Naive thymus-derived CD4-positive, alpha-beta T cell (primary cell): ENCODE measurements at regions not wholly inside any gene's neighbourhood (a gene's known extent, or its start where the extent isn't known, plus 50 kb on each side); places are given as distances from the start of the nearest gene placed in this dataset.

ENCODE experiments used
- ATAC-seq: fragments of 150-1000 bp; cut with Tn5 transposase; 2 replicates; pipeline ENCODE4 v1.10.0; 2021; ENCODE audit warnings: mild to moderate bottlenecking, moderate library complexity
- CTCF ChIA-PET: fragments of 350-600 bp; sonication (Branson Sonifier 250); formaldehyde crosslinking; loops from one replicate; lab custom pipeline; 2021; ENCODE audit warnings: antibody characterized with exemption; lab: Charles Lee
- POLR2A ChIA-PET: fragments of 350-600 bp; sonication (Branson Sonifier 250); formaldehyde crosslinking; loops from one replicate; lab custom pipeline; 2021; ENCODE audit warnings: antibody characterized with exemption, inconsistent platforms; lab: Charles Lee
- DNase-seq, 9 donors: peaks; one replicate each; pipeline versions ENCODE4 v3.0.0 to v3.0.0-alpha.2; 2020 to 2022; ENCODE audit warnings: mixed read lengths in 1 of 9
- H3K27ac ChIP-seq: one replicate; pipeline ENCODE4 v1.7.0; 2013; ENCODE audit warnings: mild to moderate bottlenecking, low read depth, low read length, moderate library complexity
- H3K27me3 ChIP-seq, 2 donors: one replicate each; pipeline ENCODE4 v1.7.0; 2013; ENCODE audit warnings: low read length in 2 of 2, mild to moderate bottlenecking in 2 of 2, moderate library complexity in 2 of 2; ENCODE audit not compliant: control insufficient read depth in 2 of 2, insufficient read depth in 2 of 2
- H3K36me3 ChIP-seq, 3 experiments: 1 replicate in 2 of 3; 2 replicates in 1 of 3; pipeline ENCODE4 v1.7.0; 2013; ENCODE audit warnings: low read length in 3 of 3, mild to moderate bottlenecking in 3 of 3, moderate library complexity in 1 of 3; ENCODE audit not compliant: insufficient read depth in 3 of 3, control insufficient read depth in 2 of 3
- H3K4me1 ChIP-seq, 2 donors: one replicate each; pipeline ENCODE4 v1.7.0; 2013; ENCODE audit warnings: low read length in 2 of 2, mild to moderate bottlenecking in 2 of 2, moderate library complexity in 1 of 2; ENCODE audit not compliant: control insufficient read depth in 2 of 2, insufficient read depth in 2 of 2
- H3K4me3 ChIP-seq: 2 replicates; pipeline ENCODE4 v1.7.0; 2013; ENCODE audit warnings: mild to moderate bottlenecking, low read length
- H3K9me3 ChIP-seq, 3 experiments: 1 replicate in 2 of 3; 2 replicates in 1 of 3; pipeline ENCODE4 v1.7.0; 2013; ENCODE audit warnings: low read length in 3 of 3; ENCODE audit not compliant: control insufficient read depth in 2 of 3
- H3K27ac Mint-ChIP-seq, 9 donors: one replicate each; pipeline ENCODE4 v1.8.0; 2020 to 2022; ENCODE audit warnings: mixed read lengths in 9 of 9, mild to moderate bottlenecking in 8 of 9, moderate library complexity in 5 of 9, inconsistent platforms in 2 of 9
- H3K27me3 Mint-ChIP-seq, 5 donors: one replicate each; pipeline ENCODE4 v1.8.0; 2021 to 2022; ENCODE audit warnings: mixed read lengths in 5 of 5, mild to moderate bottlenecking in 1 of 5
- H3K36me3 Mint-ChIP-seq, 5 donors: one replicate each; pipeline ENCODE4 v1.8.0; 2020 to 2022; ENCODE audit warnings: mixed read lengths in 5 of 5, mild to moderate bottlenecking in 3 of 5, inconsistent platforms in 1 of 5
- H3K4me1 Mint-ChIP-seq, 7 donors: one replicate each; pipeline ENCODE4 v1.8.0; 2020 to 2022; ENCODE audit warnings: mixed read lengths in 7 of 7, mild to moderate bottlenecking in 3 of 7, inconsistent platforms in 1 of 7
- H3K4me3 Mint-ChIP-seq, 10 donors: one replicate each; pipeline ENCODE4 v1.8.0; 2020 to 2022; ENCODE audit warnings: mild to moderate bottlenecking in 10 of 10, mixed read lengths in 10 of 10, moderate library complexity in 6 of 10, inconsistent platforms in 2 of 10
- H3K9me3 Mint-ChIP-seq, 11 donors: one replicate each; pipeline ENCODE4 v1.8.0; 2020 to 2022; ENCODE audit warnings: mixed read lengths in 11 of 11, mild to moderate bottlenecking in 4 of 11, inconsistent platforms in 1 of 11, moderate library complexity in 1 of 11
- intact Hi-C, 2 donors: fragments of 100-400 bp; cut with micrococcal nuclease; formaldehyde crosslinking; loops; one replicate each; pipeline ENCODE4 v1.15.1; 2023

- intact Hi-C loops = no loop called here
- no peaks in the 10 kb centered on the region for H3K27me3 ChIP-seq
- Mint-ChIP-seq H3K4me1 (peaks cover 0 to 1% (median 0%) of the 10 kb centered on the region in 7 donors), H3K4me3 (no peak overlapping the region), H3K9me3 (no peaks in the 10 kb centered on the region), H3K27ac (no peak overlapping the region), H3K36me3 (peaks cover 0 to 4% (median 0%) of the 10 kb centered on the region in 5 donors), H3K27me3 (peaks cover 0 to 15% (median 11%) of the 10 kb centered on the region in 5 donors)
- ChIA-PET POLR2A (no interaction called here), CTCF (no interaction called here)
- H3K36me3 ChIP-seq = no peaks in the 10 kb centered on the region
- DNase-seq = no peak
- H3K9me3 ChIP-seq = no peaks in the 10 kb centered on the region
- H3K27ac ChIP-seq = no peak overlapping the region
- no peak overlapping the region for H3K4me3 ChIP-seq
- H3K4me1 ChIP-seq = no peaks in the 10 kb centered on the region
- ATAC-seq = no peak
Observed at GRCh38 chr16:17538927-17539326, 68.2 kb upstream of the XYLT1 start.

GRCh38 chr16:17532338-17532995, 61.7 kb upstream of the XYLT1 start:
- Mint-ChIP-seq H3K4me1 (peaks cover 4 to 29% (median 20%) of the 10 kb centered on the region in 7 donors), H3K36me3 (peaks cover 0 to 7% (median 2%) of the 10 kb centered on the region in 5 donors), H3K9me3 (peaks cover 0 to 5% (median 3%) of the 10 kb centered on the region in 11 donors), H3K27me3 (peaks cover 0 to 8% (median 0%) of the 10 kb centered on the region in 5 donors), H3K27ac (peak overlapping the region in 3 of 9 donors; percentile 42 to 95 (median 57)), H3K4me3 (peak overlapping the region in 1 of 10 donors; percentile 10)
- ChIA-PET POLR2A (no interaction called here), CTCF (interaction anchor here (0.6 to 0.8 kb wide), 2 partner anchors 161 to 284 kb away, joined by 3 to 4 read pairs; no protein-coding TSS in a partner anchor)
- Histone ChIP-seq H3K27ac (no peak overlapping the region), H3K4me1 (peaks cover 4 to 6% of the 10 kb centered on the region in 2 donors), H3K9me3 (no peaks in the 10 kb centered on the region), H3K4me3 (no peak overlapping the region), H3K36me3 (no peaks in the 10 kb centered on the region), H3K27me3 (no peaks in the 10 kb centered on the region)
- DNase-seq = no peak
- intact Hi-C loops = loop anchor here in 1 of 2 donors (5.0 kb wide), 1 partner anchor 55 kb away; no protein-coding TSS in a partner anchor
- no peak for ATAC-seq

GRCh38 chr16:17529982-17530760, 59.4 kb upstream of the XYLT1 start:
- H3K27ac Mint-ChIP-seq = peak overlapping the region; percentile 90 to 98 (median 93)
- peak overlapping the region; percentile 97 for H3K4me3 ChIP-seq
- peak overlapping the region; percentile 78 to 95 (median 89) for H3K4me3 Mint-ChIP-seq
- H3K36me3 ChIP-seq = no peaks in the 10 kb centered on the region
- no peaks in the 10 kb centered on the region for H3K9me3 ChIP-seq
- DNase-seq = peak; percentile 11 to 71 (median 54)
- peak; percentile 85 for ATAC-seq
- H3K27ac ChIP-seq = peak overlapping the region; percentile 52
- peaks cover 8 to 36% (median 25%) of the 10 kb centered on the region in 7 donors for H3K4me1 Mint-ChIP-seq
- ChIA-PET CTCF (interaction anchor here (0.5 to 2.0 kb wide), 3 partner anchors 11 to 568 kb away, joined by 4 to 5 read pairs (median 4); no protein-coding TSS in a partner anchor), POLR2A (interaction anchor here (0.9 kb wide), 1 partner anchor 161 kb away, joined by 4 read pairs; no protein-coding TSS in a partner anchor)
- H3K36me3 Mint-ChIP-seq = peaks cover 0 to 3% (median 2%) of the 10 kb centered on the region in 5 donors
- intact Hi-C loops = loop anchor here (2.0 to 10.0 kb wide), 4 partner anchors 53 to 515 kb away; partner anchors contain the start of gene XYLT1 (in 1 of the 2)
- H3K9me3 Mint-ChIP-seq = peaks cover 0 to 5% (median 3%) of the 10 kb centered on the region in 11 donors
- H3K4me1 ChIP-seq = peaks cover 4 to 6% of the 10 kb centered on the region in 2 donors
- H3K27me3 ChIP-seq = no peaks in the 10 kb centered on the region
- H3K27me3 Mint-ChIP-seq = peaks cover 0 to 4% (median 0%) of the 10 kb centered on the region in 5 donors

GRCh38 chr16:17526956-17527937, 56.5 kb upstream of the XYLT1 start:
- Mint-ChIP-seq H3K27ac (peak overlapping the region in 6 of 9 donors; percentile 1 to 59 (median 45)), H3K4me3 (peak overlapping the region in 1 of 10 donors; percentile 5), H3K36me3 (peaks cover 0 to 3% (median 2%) of the 10 kb centered on the region in 5 donors), H3K4me1 (peaks cover 8 to 30% (median 25%) of the 10 kb centered on the region in 7 donors), H3K9me3 (peaks cover 0 to 5% (median 3%) of the 10 kb centered on the region in 11 donors), H3K27me3 (peaks cover 0 to 8% (median 0%) of the 10 kb centered on the region in 5 donors)
- H3K36me3 ChIP-seq = no peaks in the 10 kb centered on the region
- DNase-seq (no peak), ATAC-seq (no peak)
- peaks cover 4 to 6% of the 10 kb centered on the region in 2 donors for H3K4me1 ChIP-seq
- CTCF ChIA-PET = no interaction called here
- intact Hi-C loops = loop anchor here (2.0 to 10.0 kb wide), 2 partner anchors 156 to 512 kb away; no protein-coding TSS in a partner anchor
- no peak overlapping the region for H3K27ac ChIP-seq
- H3K9me3 ChIP-seq = no peaks in the 10 kb centered on the region
- no peak overlapping the region for H3K4me3 ChIP-seq
- no peaks in the 10 kb centered on the region for H3K27me3 ChIP-seq
- POLR2A ChIA-PET = no interaction called here

- POLR2A ChIA-PET = no interaction called here
- peaks cover 0 to 28% (median 4%) of the 10 kb centered on the region in 5 donors for H3K27me3 Mint-ChIP-seq
- no peak for ATAC-seq
- no peaks in the 10 kb centered on the region for H3K36me3 Mint-ChIP-seq
- no peak overlapping the region for H3K4me3 Mint-ChIP-seq
- H3K4me1 ChIP-seq = peaks cover 0 to 2% of the 10 kb centered on the region in 2 donors
- peaks cover 5 to 22% (median 16%) of the 10 kb centered on the region in 7 donors for H3K4me1 Mint-ChIP-seq
- H3K27me3 ChIP-seq = no peaks in the 10 kb centered on the region
- intact Hi-C loops = loop anchor here in 1 of 2 donors (10.0 kb wide), 1 partner anchor 510 kb away; no protein-coding TSS in a partner anchor
- no peak overlapping the region for H3K4me3 ChIP-seq
- H3K9me3 ChIP-seq = no peaks in the 10 kb centered on the region
- H3K27ac Mint-ChIP-seq = no peak overlapping the region
- CTCF ChIA-PET = no interaction called here
- no peaks in the 10 kb centered on the region for H3K36me3 ChIP-seq
- no peak overlapping the region for H3K27ac ChIP-seq
- DNase-seq = no peak
- H3K9me3 Mint-ChIP-seq = no peaks in the 10 kb centered on the region
Observed at GRCh38 chr16:17524656-17525055, 53.9 kb upstream of the XYLT1 start.
